Left lung (tissue), 4 donors: ENCODE measurements at regions not wholly inside any gene's neighbourhood (a gene's known extent, or its start where the extent isn't known, plus 50 kb on each side); places are given as distances from the start of the nearest gene placed in this dataset.

Source experiments
- ATAC-seq: fragments of 200-7000 bp; cut with Tn5 transposase; one replicate; pipeline ENCODE4 v1.9.1; 2020; ENCODE audit warnings: moderate library complexity
- DNase-seq, 4 donors: peaks; one replicate each; pipeline ENCODE4 v3.0.0-alpha.2; 2013 to 2020
- H3K27ac ChIP-seq, 2 donors: fragments of 200-600 bp; sonication (generic) in 1 of 2; one replicate each; pipeline versions ENCODE4 v1.5.0 to v1.8.0; 2020 to 2021
- H3K27me3 ChIP-seq, 2 donors: fragments of 200-600 bp; sonication (generic) in 1 of 2; one replicate each; pipeline versions ENCODE4 v1.5.0 to v1.8.0; 2020 to 2021
- H3K36me3 ChIP-seq, 2 donors: fragments of 200-600 bp; sonication (generic) in 1 of 2; one replicate each; pipeline versions ENCODE4 v1.5.0 to v1.8.0; 2020 to 2021
- H3K4me1 ChIP-seq, 2 donors: fragments of 200-600 bp; one replicate each; pipeline ENCODE4 v1.8.0; 2021
- H3K4me3 ChIP-seq, 2 donors: fragments of 200-600 bp; sonication (generic) in 1 of 2; one replicate each; pipeline versions ENCODE4 v1.5.0 to v1.8.0; 2020 to 2021; ENCODE audit warnings: mild to moderate bottlenecking in 1 of 2
- H3K9me3 ChIP-seq, 2 donors: fragments of 200-600 bp; sonication (generic) in 1 of 2; one replicate each; pipeline versions ENCODE4 v1.5.0 to v1.8.0; 2020 to 2021
- CTCF ChIP-seq, 2 donors: fragments of 200-600 bp; sonication (generic) in 1 of 2; IDR thresholded peaks; one replicate each; pipeline versions ENCODE4 v1.5.0 to v1.8.0; 2021; ENCODE audit warnings: antibody characterized with exemption in 2 of 2
- intact Hi-C, 2 donors: fragments of 100-400 bp; cut with DNase I; formaldehyde crosslinking; loops; one replicate each; pipeline versions ENCODE4 v1.11.2 to v1.14.2; 2022
- donor health status: DM: no; HTN: yes; CAD: no.
- donor health status: DM: no; HTN: no; CAD: no.

- Histone ChIP-seq H3K36me3 (no peaks in the 10 kb centered on the region), H3K9me3 (peaks cover 0 to 8% of the 10 kb centered on the region in 2 donors), H3K4me1 (no peaks in the 10 kb centered on the region), H3K4me3 (no peak overlapping the region), H3K27ac (no peak overlapping the region), H3K27me3 (no peaks in the 10 kb centered on the region)
- DNase-seq (no peak), ATAC-seq (no peak)
- TF ChIP-seq CTCF (IDR thresholded peaks at IDR 0.05), result no peak
- intact Hi-C loops, result no loop called here
Measured at GRCh38 chr3:95277613-95278012, 1214.8 kb downstream of the NSUN3 start.

GRCh38 chr3:95280711-95281352 is 1218.0 kb downstream of the NSUN3 start:
- Histone ChIP-seq H3K36me3 (no peaks in the 10 kb centered on the region), H3K27me3 (no peaks in the 10 kb centered on the region), H3K9me3 (peaks cover 0 to 8% of the 10 kb centered on the region in 2 donors), H3K4me3 (no peak overlapping the region), H3K4me1 (no peaks in the 10 kb centered on the region), H3K27ac (no peak overlapping the region)
- intact Hi-C loops, result no loop called here
- ATAC-seq (no peak), DNase-seq (no peak)
- TF ChIP-seq CTCF (IDR thresholded peaks at IDR 0.05), result no peak

GRCh38 chr3:95289295-95289694 is 1226.4 kb downstream of the NSUN3 start:
- ATAC-seq (no peak), DNase-seq (no peak)
- Histone ChIP-seq H3K27ac (no peak overlapping the region), H3K4me1 (no peaks in the 10 kb centered on the region), H3K36me3 (no peaks in the 10 kb centered on the region), H3K27me3 (no peaks in the 10 kb centered on the region), H3K9me3 (peaks cover 0 to 20% of the 10 kb centered on the region in 2 donors), H3K4me3 (no peak overlapping the region)
- no peak for TF ChIP-seq CTCF (IDR thresholded peaks at IDR 0.05)
- intact Hi-C loops, result no loop called here

- no peak overlapping the region for H3K4me3 ChIP-seq
- no peak for ATAC-seq
Measured at GRCh38 chr3:95297581-95297980, 1234.7 kb downstream of the NSUN3 start.

GRCh38 chr3:95302044-95302443 is 1239.2 kb downstream of the NSUN3 start:
- no peak overlapping the region for H3K4me3 ChIP-seq
- no peaks in the 10 kb centered on the region for H3K4me1 ChIP-seq
- no peaks in the 10 kb centered on the region for H3K27me3 ChIP-seq
- H3K9me3 ChIP-seq, result no peaks in the 10 kb centered on the region
- intact Hi-C loops, result no loop called here
- DNase-seq (no peak), ATAC-seq (peak; percentile 49)
- no peak for TF ChIP-seq CTCF (IDR thresholded peaks at IDR 0.05)
- H3K36me3 ChIP-seq, result no peaks in the 10 kb centered on the region
- H3K27ac ChIP-seq, result no peak overlapping the region

More at GRCh38 chr3:95297581-95297980, 1234.7 kb downstream of the NSUN3 start:
- no peak for DNase-seq
- no peaks in the 10 kb centered on the region for H3K4me1 ChIP-seq
- no peaks in the 10 kb centered on the region for H3K9me3 ChIP-seq
- TF ChIP-seq CTCF (IDR thresholded peaks at IDR 0.05), result no peak
- no peak overlapping the region for H3K27ac ChIP-seq
- no peaks in the 10 kb centered on the region for H3K36me3 ChIP-seq
- intact Hi-C loops, result no loop called here
- no peaks in the 10 kb centered on the region for H3K27me3 ChIP-seq
